Midbrain (tissue), 1 donor: ENCODE measurements at regions not wholly inside any gene's neighbourhood (a gene's known extent, or its start where the extent isn't known, plus 50 kb on each side); places are given as distances from the start of the nearest gene placed in this dataset.

ENCODE experiments used
- DNase-seq: peaks from one replicate; lab custom pipeline; 2025; lab: John Stamatoyannopoulos, UW

DNA sequence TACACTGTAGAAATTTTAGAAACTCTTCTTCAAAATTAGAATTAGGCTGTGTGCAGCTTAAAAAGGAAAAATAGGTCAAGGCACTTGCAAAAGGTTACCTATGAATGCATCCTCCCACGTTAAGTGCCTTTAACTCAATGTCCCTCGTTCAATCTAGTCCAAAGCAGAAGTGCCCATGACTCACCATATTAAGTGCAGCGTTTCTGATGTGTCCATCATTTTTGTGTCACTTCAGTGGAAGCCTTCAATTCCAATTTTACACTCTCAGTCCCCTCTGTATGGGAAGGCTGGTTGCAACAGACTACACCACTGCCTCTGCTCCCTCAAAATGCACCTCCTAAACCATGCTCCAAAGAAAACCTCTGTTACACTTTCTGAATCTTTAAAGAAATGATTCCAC lies 53.4 kb downstream of the FOXB1 start:
- DNase-seq = no peak

DNA sequence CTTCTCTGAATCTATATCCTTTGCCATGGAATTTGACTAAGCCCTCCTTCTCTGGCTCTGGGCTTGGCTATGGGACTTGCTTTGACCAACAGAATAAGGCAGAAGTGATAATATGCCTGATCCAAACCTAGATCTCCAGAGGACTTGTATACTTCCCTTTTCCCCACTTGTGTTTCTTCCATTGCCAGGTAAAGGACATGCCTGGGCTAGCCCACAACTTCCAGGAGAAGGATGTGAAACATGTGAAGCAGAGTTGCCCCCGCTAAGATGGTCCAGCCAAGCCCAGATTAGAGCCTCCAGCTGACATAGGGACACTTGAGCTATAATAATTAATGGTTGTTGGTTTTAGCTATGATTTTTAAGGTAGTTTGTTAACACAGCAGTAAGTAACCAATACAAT lies 55.1 kb downstream of the FOXB1 start:
- DNase-seq = no peak

DNA sequence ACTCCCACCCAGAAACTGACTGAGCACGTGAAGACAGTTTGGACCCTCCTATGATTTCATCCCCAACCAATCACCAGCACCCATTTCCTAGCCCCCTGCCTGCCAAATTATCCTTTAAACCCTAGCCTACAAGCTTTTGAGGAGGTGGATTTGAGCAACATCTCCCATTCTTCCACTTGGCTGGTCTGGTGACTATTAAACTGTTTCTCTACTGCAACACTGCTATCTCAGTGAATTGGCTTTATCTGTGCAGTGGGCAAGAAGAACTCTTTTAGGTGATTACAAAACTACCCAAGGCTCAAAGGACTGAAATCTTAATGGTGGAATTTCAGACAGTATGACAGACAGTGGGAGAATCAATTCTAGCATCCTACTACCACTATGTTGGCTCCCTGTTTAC lies 57.6 kb downstream of the FOXB1 start:
- DNase-seq = no peak

DNA sequence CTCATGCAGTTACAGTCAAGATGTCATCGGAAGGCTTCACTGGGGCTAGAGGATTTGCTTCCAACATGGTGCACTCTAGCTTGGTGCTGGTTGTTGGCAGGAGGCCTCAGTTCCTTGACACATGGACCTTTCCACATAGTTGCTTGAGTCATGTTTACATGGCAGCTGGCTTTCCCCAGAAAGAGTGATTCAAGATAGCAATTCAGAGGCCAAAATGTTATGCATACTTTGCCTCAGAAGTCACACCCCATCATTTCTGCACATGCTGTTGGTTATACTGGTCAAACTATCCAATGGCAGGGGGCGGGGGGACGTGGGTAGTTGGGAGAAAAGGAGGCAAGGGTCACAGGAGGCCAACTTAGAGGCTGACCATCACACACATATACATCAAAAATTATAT lies 58.7 kb downstream of the FOXB1 start:
- no peak for DNase-seq

DNA sequence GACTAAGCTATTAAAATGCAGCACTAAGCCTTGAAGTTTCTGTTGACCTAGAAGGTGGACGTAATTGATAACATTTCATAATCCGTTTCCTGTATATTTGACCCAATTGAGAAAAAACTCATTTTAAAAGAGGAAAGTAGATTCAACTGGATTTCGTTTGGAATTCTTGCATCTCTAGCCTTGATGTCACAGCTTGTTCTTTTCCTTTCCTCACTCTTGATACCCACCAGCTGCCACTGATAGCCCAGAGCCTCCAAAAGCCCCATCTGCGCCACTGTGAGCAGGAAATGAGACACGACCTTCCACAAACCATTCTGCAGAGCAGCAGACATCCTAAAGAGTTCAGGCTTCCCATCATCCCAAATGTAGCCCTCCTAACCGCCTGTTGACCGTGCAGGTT lies 61.8 kb downstream of the FOXB1 start:
- DNase-seq = no peak

DNA sequence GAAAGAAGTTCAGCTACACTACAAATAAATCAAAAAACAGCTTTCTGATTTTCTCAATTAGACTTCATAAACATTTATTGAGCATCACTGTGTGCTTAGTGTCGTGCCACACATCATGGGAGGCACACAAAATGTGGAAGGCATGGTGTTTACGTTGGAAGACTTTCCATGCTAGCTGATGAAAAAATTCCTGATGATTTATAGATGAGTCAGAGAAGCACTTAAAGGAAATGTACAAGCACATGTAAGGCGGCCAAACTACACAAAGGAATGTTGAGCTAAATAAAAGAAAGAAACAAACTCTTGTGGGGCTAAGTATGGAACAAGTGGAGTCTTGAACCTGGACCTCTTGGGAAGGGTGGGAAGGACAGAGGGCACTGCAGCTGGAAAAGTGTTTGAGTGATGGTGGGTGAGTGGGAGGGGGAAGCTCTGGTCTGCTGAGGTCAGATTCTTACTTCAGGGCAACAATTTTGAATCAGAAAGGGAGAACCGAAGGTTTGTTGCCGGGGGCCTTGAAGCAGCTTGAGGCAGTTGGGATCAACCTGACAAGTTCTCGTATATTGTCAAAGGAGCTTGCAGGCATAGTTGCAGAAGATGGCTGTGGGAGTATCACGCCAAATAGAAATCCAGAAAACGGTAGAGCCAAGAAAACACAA lies 66.9 kb downstream of the FOXB1 start:
- DNase-seq = no peak

DNA sequence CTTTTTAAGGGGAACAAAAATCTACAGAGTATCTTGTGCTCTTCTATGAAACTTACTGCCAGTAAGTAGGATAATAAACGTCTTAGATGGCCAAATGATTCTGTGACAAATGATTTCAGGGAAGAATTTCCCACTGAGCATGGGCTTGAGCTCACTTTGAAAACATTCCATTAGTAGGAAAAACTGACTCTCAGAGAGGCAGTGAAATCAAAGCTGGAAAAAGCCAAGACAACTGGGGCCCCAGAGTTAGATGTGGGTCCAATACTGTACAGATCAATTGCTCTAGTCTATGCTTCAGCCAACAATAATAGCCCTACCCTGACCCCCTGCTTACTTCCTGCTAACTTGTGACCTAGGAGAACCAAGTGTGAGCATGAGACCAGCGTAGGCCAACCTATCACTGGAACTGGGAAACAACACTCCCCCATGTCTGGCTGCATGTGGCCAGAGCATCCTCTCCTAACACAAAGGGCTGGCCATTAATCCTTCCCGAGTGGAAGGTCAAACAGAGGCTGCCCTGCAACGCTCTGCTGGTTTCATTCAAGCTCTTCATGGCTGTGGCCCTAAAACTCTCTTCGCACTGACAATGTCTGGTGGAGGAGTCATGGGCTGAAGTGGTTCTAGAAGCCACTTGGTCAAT lies 68.8 kb downstream of the FOXB1 start:
- DNase-seq = no peak

DNA sequence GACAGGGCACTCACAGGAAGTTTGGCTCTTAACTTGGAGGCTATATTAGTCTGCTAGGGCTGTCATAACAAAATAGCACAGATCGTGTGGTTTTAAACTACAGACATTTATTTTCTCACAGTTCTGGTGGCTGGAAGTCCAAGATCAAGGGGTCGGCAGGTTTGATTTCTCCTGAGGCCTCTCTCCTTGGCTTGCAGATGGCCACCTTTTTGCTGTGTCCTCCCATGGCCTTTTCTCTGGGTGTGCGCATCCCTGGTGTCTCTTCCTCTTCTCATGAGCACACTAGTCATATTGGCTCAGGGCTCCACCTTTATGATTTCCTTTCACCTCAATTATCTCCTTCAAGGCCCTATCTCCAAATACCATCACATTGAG lies 69.3 kb downstream of the FOXB1 start:
- no peak for DNase-seq

DNA sequence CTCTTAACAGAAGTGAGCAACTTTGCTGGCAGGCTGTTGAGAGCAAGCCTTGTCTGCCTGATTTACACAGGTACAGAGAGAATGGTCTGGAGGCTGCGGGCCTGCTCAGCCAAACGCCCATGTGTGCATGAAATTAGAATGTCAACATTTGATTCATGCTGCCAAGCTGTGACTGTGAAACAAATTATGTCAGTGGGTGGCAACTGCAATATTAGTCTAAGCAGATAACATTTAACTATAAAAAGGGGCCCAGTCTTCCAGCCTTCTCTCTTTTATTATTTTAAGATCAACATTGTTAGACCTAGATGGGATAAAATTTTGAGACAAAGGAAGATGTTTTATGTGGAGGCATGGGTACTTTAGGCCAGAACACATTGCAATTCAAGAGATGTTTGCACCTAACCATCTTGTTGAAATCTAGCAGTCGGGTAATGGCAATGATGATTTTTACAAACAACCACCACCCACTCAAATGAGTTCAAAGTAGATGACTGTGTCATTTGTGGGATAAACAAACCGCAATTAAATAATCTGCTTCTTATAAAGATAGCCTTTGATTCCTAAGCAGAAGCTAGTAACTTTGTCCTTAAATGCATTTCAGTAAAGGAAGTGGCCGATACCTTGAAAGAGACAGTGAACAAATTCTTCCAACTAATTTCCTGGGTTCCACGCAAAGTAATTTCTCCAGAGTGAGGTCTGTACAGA lies 70.2 kb downstream of the FOXB1 start:
- no peak for DNase-seq

DNA sequence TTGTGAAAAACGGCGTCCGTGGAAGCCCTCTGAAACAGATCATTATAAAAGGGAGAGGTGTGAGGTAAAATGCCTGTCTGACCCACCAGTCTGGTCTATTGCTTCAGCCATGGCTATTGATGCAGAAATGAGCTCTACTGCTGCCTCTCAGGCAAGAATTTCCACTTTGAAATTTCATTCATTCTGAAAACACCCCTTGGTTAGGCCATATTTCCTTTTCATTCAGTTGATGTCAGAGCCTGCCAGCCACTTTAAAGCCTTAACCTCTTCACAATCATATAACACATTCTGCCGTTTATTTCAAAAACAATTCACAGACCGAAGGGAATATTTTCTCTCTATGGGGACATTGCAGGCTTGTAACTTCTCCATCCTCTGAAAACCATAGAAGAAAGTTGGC lies 71.9 kb downstream of the FOXB1 start:
- DNase-seq = no peak

DNA sequence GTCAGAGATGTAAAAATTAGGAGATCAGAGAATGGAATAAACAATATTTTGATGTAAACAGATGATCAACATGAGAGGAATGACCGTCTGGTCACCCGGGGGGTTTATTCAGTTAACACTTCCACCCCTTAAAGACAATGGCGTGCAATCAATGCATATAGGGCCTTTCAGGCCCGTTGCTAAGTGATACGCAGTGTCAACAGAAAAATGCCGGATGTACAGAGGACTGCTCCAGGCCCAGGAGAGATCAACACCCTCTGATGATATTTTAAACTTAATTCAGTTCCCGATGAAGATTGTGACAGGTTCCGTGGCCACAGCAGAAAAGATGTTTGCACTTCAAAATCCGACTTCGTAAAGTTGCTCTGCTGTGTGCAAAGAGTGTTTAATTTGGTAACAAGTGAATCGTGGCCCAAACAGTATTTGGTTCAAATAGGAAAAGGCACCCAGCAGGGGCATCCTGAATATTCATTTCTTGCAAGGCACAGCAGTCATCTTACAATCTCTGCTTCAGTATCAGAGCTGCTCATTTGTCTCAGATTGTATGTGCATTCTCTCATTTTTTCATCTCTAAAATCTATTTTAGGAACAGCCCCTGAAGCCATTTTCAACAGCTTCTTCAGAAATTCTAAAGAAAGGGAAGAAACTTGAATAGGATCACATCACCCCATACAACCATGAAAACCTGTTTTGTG lies 72.6 kb downstream of the FOXB1 start:
- no peak for DNase-seq

DNA sequence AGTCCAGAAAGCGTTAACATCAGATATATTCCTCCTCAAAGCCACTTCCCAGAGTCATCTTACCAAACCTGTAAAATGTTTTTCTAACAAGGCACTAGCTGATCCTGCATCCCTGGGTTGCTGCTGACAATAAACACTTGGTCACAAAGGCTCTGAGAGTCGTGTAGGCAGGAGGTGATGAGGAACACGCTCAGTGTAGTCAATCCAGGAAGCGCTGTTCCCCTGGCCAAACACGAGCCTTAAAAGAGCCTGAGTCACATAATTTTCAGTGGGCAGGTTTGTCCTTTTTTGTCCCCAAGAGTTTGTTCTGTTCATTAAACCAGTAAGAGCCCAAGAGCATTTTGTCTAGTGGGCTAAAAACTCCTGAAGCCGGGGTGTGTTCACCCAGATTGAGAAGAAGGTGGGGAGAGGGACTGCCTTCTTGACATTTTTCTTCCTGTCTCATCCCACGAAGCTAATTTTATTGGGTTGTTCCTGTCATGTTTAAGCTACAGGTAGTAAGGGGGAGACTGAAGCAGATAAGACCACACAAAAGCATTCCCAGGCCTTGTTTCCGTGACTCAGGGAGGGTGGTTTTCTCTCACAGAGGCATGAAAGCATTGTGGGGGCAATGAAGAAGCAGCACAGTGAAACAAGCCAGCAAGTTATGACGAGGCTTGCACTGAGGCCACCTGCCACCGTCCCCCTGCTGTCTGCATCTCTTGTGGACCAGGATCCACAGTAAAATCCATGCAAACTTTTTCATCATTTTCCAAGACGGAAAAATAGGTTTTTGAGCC lies 73.7 kb downstream of the FOXB1 start:
- DNase-seq = peak; percentile 3

DNA sequence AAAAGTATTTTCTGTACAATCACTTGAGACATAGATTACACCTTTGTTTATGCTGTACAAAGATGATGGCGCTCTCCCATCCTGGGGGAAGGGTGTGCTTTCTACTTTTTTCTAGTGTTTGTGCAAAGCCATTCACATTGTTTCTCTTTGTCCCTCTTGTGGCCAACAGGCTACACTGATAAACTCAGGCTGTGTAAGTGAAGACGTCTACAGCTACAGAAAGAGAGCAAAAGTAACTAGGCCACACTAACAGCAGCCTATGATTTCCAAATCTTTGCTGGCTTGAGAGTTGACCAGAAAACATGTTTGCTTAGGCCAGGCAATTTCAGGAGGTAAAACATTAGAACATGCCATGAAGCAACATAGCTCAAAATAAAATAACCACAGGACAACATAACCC lies 75.1 kb downstream of the FOXB1 start:
- DNase-seq = no peak

DNA sequence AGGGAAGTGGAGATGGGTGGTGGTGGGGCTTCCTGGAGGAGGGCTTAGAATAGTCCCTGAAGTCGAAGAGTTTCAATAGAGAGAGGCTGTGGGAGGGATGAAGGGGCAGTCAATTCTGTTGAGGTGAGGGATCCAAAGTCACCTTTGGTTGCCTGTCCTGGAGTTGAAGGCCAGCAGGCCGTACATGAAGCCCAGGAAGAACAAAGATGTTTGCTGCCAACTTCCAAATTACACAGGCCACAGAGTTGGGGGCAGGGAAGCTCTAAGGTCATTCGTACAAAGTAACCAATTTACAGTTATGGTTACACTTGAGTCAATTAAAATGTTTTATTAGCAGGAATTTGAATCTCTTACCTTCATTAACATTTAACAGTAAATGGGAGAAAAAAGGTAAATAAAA lies 77.9 kb downstream of the FOXB1 start:
- DNase-seq = no peak

DNA sequence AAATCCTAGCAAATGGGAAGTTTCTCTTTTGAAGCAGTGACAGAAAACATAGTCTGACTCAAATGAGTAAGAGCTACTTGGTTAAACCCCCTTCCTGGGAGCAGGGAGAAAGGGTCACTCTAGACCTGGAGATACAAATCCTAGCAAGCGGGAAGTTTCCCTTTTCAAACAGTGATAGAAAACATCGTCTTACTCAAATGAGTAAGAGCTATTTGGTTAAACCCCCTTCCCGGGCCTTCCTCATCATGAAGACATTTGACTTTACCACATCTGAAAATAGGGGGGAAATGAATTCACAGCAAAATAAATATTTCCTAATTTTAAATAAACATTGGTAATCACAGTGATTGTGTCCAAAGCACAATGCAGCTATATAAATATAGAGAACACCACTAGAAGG lies 79.2 kb downstream of the FOXB1 start:
- no peak for DNase-seq

DNA sequence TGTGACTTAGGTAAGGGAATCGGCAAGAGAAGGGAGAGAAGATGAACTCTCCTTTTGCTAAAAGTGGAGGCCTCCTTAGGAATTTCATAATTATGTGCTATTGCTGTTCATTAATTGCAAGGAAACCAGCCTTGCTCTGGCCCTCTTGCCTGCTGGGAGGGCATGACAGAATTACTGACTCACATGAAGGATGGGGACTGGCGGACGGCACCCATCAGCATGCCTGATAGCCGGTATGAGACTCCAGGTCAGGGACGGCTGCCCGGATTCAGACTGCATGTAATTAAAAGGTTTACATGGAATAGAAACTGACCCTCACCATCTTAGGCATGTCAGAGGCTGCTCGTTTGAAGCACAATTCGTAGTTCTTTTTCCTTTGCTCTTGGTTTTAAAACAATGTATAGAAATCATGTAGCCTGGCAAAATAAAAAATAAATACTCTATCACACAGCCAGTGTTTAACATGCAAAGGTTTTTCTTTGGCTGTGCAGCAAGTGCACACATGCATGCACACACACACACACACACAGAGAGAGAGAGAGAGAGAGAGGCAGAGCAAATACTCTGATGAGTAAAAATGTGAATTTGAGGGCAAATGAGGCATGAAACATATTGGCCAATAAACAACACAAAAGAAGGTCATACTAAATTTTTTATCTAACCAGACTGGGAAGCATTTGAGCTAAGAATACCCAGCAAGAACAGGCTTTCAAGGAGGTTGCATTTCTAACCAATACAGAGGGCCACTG lies 82.7 kb downstream of the FOXB1 start:
- DNase-seq = no peak

DNA sequence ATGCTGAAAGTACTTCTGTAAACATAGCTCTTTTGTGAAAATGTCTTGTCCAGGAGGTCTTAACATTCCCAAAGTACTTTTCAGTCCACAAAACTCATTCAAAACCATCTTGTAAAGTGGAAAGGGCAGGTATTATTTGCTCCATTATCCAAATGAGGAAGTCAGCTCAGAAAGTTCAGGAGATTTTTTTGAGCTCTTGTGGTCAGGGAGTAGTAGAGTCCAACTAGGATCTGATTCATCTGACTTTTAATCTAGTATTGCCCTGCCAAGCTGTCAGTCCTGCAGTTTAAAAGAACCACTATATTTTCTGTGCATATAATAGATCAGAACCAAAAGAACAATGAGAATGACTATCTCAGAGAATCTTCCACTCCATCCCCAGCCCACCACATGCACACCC lies 83.5 kb downstream of the FOXB1 start:
- no peak for DNase-seq

DNA sequence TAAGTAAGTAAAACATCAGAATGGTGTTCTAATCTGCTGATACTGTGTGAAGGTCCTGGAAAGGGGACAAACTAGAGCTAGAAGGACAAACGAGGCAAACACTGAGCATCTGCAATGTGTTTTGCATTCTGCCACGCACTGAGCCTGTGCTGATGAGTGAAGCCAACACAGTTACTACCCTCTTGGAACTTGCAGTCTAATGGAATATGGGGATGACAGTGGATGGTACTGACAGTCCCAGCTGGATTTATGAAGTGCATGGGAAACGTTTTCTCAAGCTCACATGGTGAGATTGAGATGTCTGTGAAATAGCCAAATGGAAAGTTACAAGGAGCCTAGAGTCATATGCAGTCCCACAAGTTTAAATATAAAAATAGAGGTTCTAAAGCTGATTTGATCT lies 86.6 kb downstream of the FOXB1 start:
- DNase-seq = no peak

DNA sequence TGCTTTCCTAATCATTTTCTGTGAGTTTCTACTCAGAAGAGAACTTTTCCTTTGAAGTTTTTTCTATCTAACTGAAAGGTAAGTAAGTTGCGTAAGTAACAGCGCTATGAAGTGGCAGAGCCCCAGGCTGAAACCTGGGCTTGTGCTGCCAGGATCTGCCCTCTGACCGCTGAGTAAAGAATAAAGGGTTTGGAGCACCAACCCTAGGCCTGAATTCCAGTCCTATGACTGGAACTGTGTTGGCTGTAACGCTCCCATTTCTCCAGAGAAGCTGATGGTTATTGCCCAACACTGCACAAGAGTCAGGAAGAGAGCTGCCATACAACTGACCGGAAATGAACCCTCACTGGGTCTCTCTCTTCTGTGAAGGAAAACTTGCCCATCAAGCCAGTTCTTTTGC lies 87.0 kb downstream of the FOXB1 start:
- DNase-seq = peak; percentile 16

DNA sequence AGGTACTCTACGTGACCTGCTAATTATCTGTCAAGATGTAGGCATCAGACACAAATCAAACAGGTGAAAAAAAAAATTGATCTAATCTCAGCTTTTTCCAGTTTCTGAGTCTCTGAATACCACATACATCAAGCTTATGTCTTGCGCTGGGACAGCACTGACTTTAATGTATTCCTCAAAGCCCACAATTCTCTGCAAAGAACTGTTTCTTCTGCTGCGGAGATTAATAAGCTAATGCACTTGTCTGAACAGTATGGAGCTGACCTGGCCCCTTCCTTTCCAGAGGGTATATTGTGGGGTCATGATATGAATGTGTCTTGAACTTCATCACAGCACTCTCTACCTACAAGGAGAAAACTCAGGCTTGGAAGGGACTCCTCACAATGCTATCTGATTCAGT lies 87.8 kb downstream of the FOXB1 start:
- DNase-seq = no peak

DNA sequence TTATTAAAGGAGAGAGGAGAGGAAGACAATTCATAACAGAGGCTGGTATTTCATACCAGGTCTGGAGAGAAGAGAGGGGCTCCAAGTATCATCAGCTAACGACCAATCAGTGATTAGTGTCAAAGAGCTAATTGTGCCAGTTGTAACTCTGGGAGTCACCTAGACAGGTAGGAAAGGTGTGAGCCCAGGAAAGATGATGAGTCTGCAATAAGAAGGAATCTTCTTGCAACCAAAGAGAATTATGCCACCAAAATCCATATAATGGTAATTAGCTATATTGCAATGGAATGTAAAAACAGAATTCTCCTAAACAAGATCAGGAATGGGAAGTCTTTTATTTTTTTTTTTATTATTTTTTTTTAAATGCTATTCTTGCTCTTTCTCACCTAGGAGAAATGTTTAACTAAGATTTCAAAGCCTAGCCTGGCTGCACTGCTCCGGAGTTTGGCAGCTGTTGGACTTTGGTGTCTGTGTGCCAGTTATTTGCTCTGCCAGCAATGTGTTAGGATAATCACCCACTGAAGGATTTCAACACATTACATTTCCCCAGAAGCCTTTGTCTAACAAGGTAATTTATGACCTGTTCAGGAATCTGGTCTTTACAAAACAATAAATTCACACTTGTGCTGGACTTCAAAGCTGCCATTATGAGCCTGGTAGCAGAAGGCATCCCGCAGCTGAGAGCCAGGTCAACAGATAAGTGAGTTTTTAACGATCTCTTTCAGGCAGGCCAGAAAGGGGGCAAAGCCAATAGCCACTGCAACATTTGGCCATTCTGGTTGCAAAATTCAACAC lies 89.4 kb downstream of the FOXB1 start:
- DNase-seq = peak; percentile 42
